HG02623 (cell line): ENCODE measurements at regions not wholly inside any gene's neighbourhood (a gene's known extent, or its start where the extent isn't known, plus 50 kb on each side); places are given as distances from the start of the nearest gene placed in this dataset.

Experiments
- ATAC-seq: cut with Tn5 transposase; IDR thresholded peaks from one replicate; pipeline ENCODE4 v1.9.1; 2021; ENCODE audit warnings: moderate library complexity; ENCODE audit not compliant: unreplicated experiment

- ATAC-seq, result no peak
Observed at GRCh38 chr1:80882553-80882952, 918.2 kb upstream of the ADGRL2 start.

- ATAC-seq, result no peak
Observed at GRCh38 chr1:80878343-80878742, 922.4 kb upstream of the ADGRL2 start.

GRCh38 chr1:80876035-80876434, 924.7 kb upstream of the ADGRL2 start:
- ATAC-seq, result no peak

- ATAC-seq, result no peak
Observed at GRCh38 chr1:80869299-80869698, 931.4 kb upstream of the ADGRL2 start.

GRCh38 chr1:80847904-80848303, 952.8 kb upstream of the ADGRL2 start:
- no peak for ATAC-seq

GRCh38 chr1:80846966-80847365, 953.8 kb upstream of the ADGRL2 start:
- no peak for ATAC-seq

- ATAC-seq, result no peak
Observed at GRCh38 chr1:80842796-80843195, 957.9 kb upstream of the ADGRL2 start.

- ATAC-seq, result no peak
Observed at GRCh38 chr1:80841261-80841660, 959.5 kb upstream of the ADGRL2 start.

- no peak for ATAC-seq
Observed at GRCh38 chr1:80837066-80837465, 963.7 kb upstream of the ADGRL2 start.

- ATAC-seq, result no peak
Observed at GRCh38 chr1:80836505-80836904, 964.2 kb upstream of the ADGRL2 start.

- ATAC-seq, result no peak
Observed at GRCh38 chr1:80827666-80828065, 973.1 kb upstream of the ADGRL2 start.

GRCh38 chr1:80825067-80825466, 975.7 kb upstream of the ADGRL2 start:
- ATAC-seq, result no peak

- ATAC-seq, result no peak
Observed at GRCh38 chr1:80818211-80818610, 982.5 kb upstream of the ADGRL2 start.

GRCh38 chr1:80807981-80808380, 992.8 kb upstream of the ADGRL2 start:
- ATAC-seq, result no peak

- ATAC-seq, result no peak
Observed at GRCh38 chr1:80806431-80806830, 994.3 kb upstream of the ADGRL2 start.

GRCh38 chr1:80801695-80802094, 999.0 kb upstream of the ADGRL2 start:
- ATAC-seq, result no peak

GRCh38 chr1:80799457-80799856, 1001.3 kb upstream of the ADGRL2 start:
- no peak for ATAC-seq

- ATAC-seq, result no peak
Observed at GRCh38 chr1:80779275-80779674, 1021.5 kb upstream of the ADGRL2 start.

- ATAC-seq, result no peak
Observed at GRCh38 chr1:80778094-80778840, 1022.5 kb upstream of the ADGRL2 start.

GRCh38 chr1:80776266-80776665, 1024.5 kb upstream of the ADGRL2 start:
- no peak for ATAC-seq

GRCh38 chr1:80769208-80769750, 1031.5 kb upstream of the ADGRL2 start:
- ATAC-seq, result no peak

GRCh38 chr1:80767711-80768110, 1033.0 kb upstream of the ADGRL2 start:
- ATAC-seq, result no peak

- no peak for ATAC-seq
Observed at GRCh38 chr1:80759354-80759753, 1041.4 kb upstream of the ADGRL2 start.
